Neural progenitor cell (in vitro differentiated cells): ENCODE measurements at regions not wholly inside any gene's neighbourhood (a gene's known extent, or its start where the extent isn't known, plus 50 kb on each side); places are given as distances from the start of the nearest gene placed in this dataset.

ENCODE experiments used
- DNase-seq: peaks from one replicate; pipeline ENCODE4 v3.0.0-alpha.2; 2016; ENCODE audit warnings: low spot score
- H2AFZ ChIP-seq: fragments of 200-600 bp; sonication (generic); replicated peaks from 2 replicates; pipeline ENCODE4 v1.6.1; 2016; ENCODE audit warnings: antibody characterized with exemption
- H3F3A ChIP-seq: fragments of 200-600 bp; sonication (generic); 2 replicates; pipeline ENCODE4 v1.6.1; 2016; ENCODE audit warnings: antibody characterized with exemption, low read depth
- H3K27ac ChIP-seq: fragments of 200-600 bp; sonication (generic); 2 replicates; pipeline ENCODE4 v1.5.1; 2016; ENCODE audit warnings: mild to moderate bottlenecking
- H3K27me3 ChIP-seq: fragments of 200-600 bp; sonication (generic); 2 replicates; pipeline ENCODE4 v1.6.1; 2016; ENCODE audit warnings: mild to moderate bottlenecking, moderate library complexity
- H3K36me3 ChIP-seq: fragments of 200-600 bp; sonication (generic); 2 replicates; pipeline ENCODE4 v1.5.1; 2016
- H3K4me1 ChIP-seq: fragments of 200-600 bp; sonication (generic); 2 replicates; pipeline ENCODE4 v1.6.1; 2016; ENCODE audit warnings: mixed run types
- H3K4me2 ChIP-seq: fragments of 200-600 bp; sonication (generic); 2 replicates; pipeline ENCODE4 v1.6.1; 2016
- H3K4me3 ChIP-seq: fragments of 200-600 bp; sonication (generic); 2 replicates; pipeline ENCODE4 v1.5.1; 2016
- H3K79me2 ChIP-seq: fragments of 200-600 bp; sonication (generic); 2 replicates; pipeline ENCODE4 v1.6.1; 2016; ENCODE audit warnings: low read depth
- H3K9ac ChIP-seq: fragments of 200-600 bp; sonication (generic); 2 replicates; pipeline ENCODE4 v1.6.1; 2016
- H3K9me3 ChIP-seq: fragments of 200-600 bp; sonication (generic); 2 replicates; pipeline ENCODE4 v1.5.1; 2016; ENCODE audit warnings: low read depth
- H4K20me1 ChIP-seq: fragments of 200-600 bp; sonication (generic); 2 replicates; pipeline ENCODE4 v1.6.1; 2016; ENCODE audit warnings: low read depth
- H3K27ac Mint-ChIP-seq: 3 replicates; pipeline ENCODE4 v1.8.0; 2021; ENCODE audit warnings: mixed read lengths
- H3K27me3 Mint-ChIP-seq: 2 replicates; pipeline ENCODE4 v1.8.0; 2022; ENCODE audit warnings: low read depth, mild to moderate bottlenecking, inconsistent platforms, moderate library complexity, mixed read lengths; ENCODE audit not compliant: insufficient read depth
- H3K36me3 Mint-ChIP-seq: 3 replicates; pipeline ENCODE4 v1.8.0; 2021; ENCODE audit warnings: mixed read lengths
- H3K4me1 Mint-ChIP-seq: 3 replicates; pipeline ENCODE4 v1.8.0; 2021; ENCODE audit warnings: mixed read lengths
- H3K4me3 Mint-ChIP-seq: 3 replicates; pipeline ENCODE4 v1.8.0; 2021; ENCODE audit warnings: mild to moderate bottlenecking, moderate library complexity, mixed read lengths
- H3K9me3 Mint-ChIP-seq: 3 replicates; pipeline ENCODE4 v1.8.0; 2020; ENCODE audit warnings: mixed read lengths
- EZH2 ChIP-seq: fragments of 200-600 bp; sonication (generic); IDR thresholded peaks from 2 replicates; pipeline ENCODE4 v1.6.1; 2017; ENCODE audit warnings: antibody characterized with exemption, mild to moderate bottlenecking, moderate library complexity
- EZH2phosphoT487 ChIP-seq: fragments of 200-600 bp; sonication (generic); IDR thresholded peaks from 2 replicates; pipeline ENCODE4 v1.6.1; 2017; ENCODE audit warnings: antibody characterized with exemption
- TF ChIP-seq, protein P1 (sequence below): fragments of 200-600 bp; sonication (generic); IDR thresholded peaks from 2 replicates; pipeline ENCODE4 v1.5.1; 2017; ENCODE audit warnings: antibody characterized with exemption, mild to moderate bottlenecking

- no peak overlapping the region for H3K27ac Mint-ChIP-seq
Measured at GRCh38 chr7:15753887-15754579, 67.5 kb upstream of the MEOX2 start.

GRCh38 chr7:15752377-15752776 lies 65.9 kb upstream of the MEOX2 start:
- TF ChIP-seq EZH2phosphoT487 (no peak), EZH2 (no peak)

More at GRCh38 chr7:15753887-15754579, 67.5 kb upstream of the MEOX2 start:
- H3K36me3 Mint-ChIP-seq, result no peaks in the 10 kb centered on the region
- Histone ChIP-seq H3K9ac (no peak overlapping the region), H3K27me3 (no peaks in the 10 kb centered on the region), H3K9me3 (no peaks in the 10 kb centered on the region), H3K36me3 (no peaks in the 10 kb centered on the region), H3K4me3 (no peak overlapping the region), H3F3A (no peaks in the 10 kb centered on the region), H3K4me1 (no peaks in the 10 kb centered on the region), H3K4me2 (no peak overlapping the region), H2AFZ (no peak overlapping the region), H3K27ac (no peak overlapping the region), H4K20me1 (no peaks in the 10 kb centered on the region), H3K79me2 (no peaks in the 10 kb centered on the region)
- H3K9me3 Mint-ChIP-seq, result no peaks in the 10 kb centered on the region
- DNase-seq, result no peak
- H3K4me1 Mint-ChIP-seq, result no peaks in the 10 kb centered on the region
- peaks cover 3% of the 10 kb centered on the region for H3K27me3 Mint-ChIP-seq
- TF ChIP-seq, protein P1, sequence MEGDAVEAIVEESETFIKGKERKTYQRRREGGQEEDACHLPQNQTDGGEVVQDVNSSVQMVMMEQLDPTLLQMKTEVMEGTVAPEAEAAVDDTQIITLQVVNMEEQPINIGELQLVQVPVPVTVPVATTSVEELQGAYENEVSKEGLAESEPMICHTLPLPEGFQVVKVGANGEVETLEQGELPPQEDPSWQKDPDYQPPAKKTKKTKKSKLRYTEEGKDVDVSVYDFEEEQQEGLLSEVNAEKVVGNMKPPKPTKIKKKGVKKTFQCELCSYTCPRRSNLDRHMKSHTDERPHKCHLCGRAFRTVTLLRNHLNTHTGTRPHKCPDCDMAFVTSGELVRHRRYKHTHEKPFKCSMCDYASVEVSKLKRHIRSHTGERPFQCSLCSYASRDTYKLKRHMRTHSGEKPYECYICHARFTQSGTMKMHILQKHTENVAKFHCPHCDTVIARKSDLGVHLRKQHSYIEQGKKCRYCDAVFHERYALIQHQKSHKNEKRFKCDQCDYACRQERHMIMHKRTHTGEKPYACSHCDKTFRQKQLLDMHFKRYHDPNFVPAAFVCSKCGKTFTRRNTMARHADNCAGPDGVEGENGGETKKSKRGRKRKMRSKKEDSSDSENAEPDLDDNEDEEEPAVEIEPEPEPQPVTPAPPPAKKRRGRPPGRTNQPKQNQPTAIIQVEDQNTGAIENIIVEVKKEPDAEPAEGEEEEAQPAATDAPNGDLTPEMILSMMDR, result no peak
- TF ChIP-seq EZH2, result no peak
- no peak for TF ChIP-seq EZH2phosphoT487
- no peak overlapping the region for H3K4me3 Mint-ChIP-seq

DNA sequence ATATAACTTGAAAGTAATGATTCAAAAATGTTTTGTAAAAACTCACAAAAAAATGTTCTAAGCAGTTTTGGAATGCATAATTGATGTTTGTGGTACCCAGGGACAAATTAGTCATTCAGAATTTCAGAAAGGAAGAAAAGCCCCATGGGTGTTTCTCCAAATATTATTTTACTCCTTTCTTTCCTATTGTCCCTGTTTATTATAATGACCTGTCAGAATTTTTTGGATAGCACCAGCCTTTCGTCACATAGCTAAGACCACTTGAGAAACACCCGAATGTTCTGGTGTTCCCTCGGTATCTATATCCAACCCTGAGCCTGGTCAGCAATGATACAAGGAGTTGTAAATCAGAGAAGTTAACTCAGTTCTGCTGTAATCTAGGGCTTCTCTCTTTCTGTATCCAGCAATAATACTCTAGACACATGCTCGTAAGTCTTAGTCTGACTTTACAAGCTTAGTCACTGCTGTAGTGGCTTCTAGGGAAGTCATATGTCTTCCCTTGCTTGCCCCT lies 64.8 kb upstream of the MEOX2 start:
- Histone ChIP-seq H4K20me1 (no peaks in the 10 kb centered on the region), H2AFZ (no peak overlapping the region), H3K9ac (no peak overlapping the region), H3K79me2 (no peaks in the 10 kb centered on the region), H3K9me3 (no peaks in the 10 kb centered on the region), H3K4me1 (no peaks in the 10 kb centered on the region), H3K4me3 (no peak overlapping the region), H3K4me2 (no peak overlapping the region), H3K27ac (no peak overlapping the region), H3F3A (no peaks in the 10 kb centered on the region), H3K36me3 (no peaks in the 10 kb centered on the region), H3K27me3 (no peaks in the 10 kb centered on the region)
- DNase-seq, result no peak
- Mint-ChIP-seq H3K4me1 (no peaks in the 10 kb centered on the region), H3K27me3 (peaks cover 5% of the 10 kb centered on the region), H3K36me3 (no peaks in the 10 kb centered on the region), H3K4me3 (no peak overlapping the region), H3K9me3 (no peaks in the 10 kb centered on the region), H3K27ac (no peak overlapping the region)
- no peak for TF ChIP-seq EZH2

More at GRCh38 chr7:15752377-15752776, 65.9 kb upstream of the MEOX2 start:
- Histone ChIP-seq H3K9me3 (no peaks in the 10 kb centered on the region), H3K36me3 (no peaks in the 10 kb centered on the region), H3K79me2 (no peaks in the 10 kb centered on the region), H3K4me2 (no peak overlapping the region), H4K20me1 (no peaks in the 10 kb centered on the region), H3K27ac (no peak overlapping the region), H3K4me1 (no peaks in the 10 kb centered on the region), H2AFZ (no peak overlapping the region), H3K4me3 (no peak overlapping the region), H3F3A (no peaks in the 10 kb centered on the region), H3K9ac (no peak overlapping the region), H3K27me3 (no peaks in the 10 kb centered on the region)
- H3K27me3 Mint-ChIP-seq, result peaks cover 5% of the 10 kb centered on the region
- no peak overlapping the region for H3K27ac Mint-ChIP-seq
- H3K4me3 Mint-ChIP-seq, result no peak overlapping the region
- no peaks in the 10 kb centered on the region for H3K36me3 Mint-ChIP-seq
- H3K4me1 Mint-ChIP-seq, result no peaks in the 10 kb centered on the region
- H3K9me3 Mint-ChIP-seq, result no peaks in the 10 kb centered on the region
- no peak for DNase-seq

- Mint-ChIP-seq H3K4me3 (no peak overlapping the region), H3K27ac (no peak overlapping the region), H3K9me3 (no peaks in the 10 kb centered on the region), H3K36me3 (no peaks in the 10 kb centered on the region), H3K4me1 (no peaks in the 10 kb centered on the region), H3K27me3 (peaks cover 5% of the 10 kb centered on the region)
- H4K20me1 ChIP-seq, result no peaks in the 10 kb centered on the region
- no peak overlapping the region for H3K27ac ChIP-seq
- DNase-seq, result no peak
- no peak overlapping the region for H3K9ac ChIP-seq
- H3K4me3 ChIP-seq, result no peak overlapping the region
- H3K9me3 ChIP-seq, result no peaks in the 10 kb centered on the region
- no peaks in the 10 kb centered on the region for H3K4me1 ChIP-seq
- H3K36me3 ChIP-seq, result no peaks in the 10 kb centered on the region
- no peak overlapping the region for H3K4me2 ChIP-seq
- no peaks in the 10 kb centered on the region for H3K27me3 ChIP-seq
- no peak overlapping the region for H2AFZ ChIP-seq
- no peaks in the 10 kb centered on the region for H3K79me2 ChIP-seq
- no peaks in the 10 kb centered on the region for H3F3A ChIP-seq
- TF ChIP-seq EZH2phosphoT487 (no peak), EZH2 (no peak)
- TF ChIP-seq, protein P1, result no peak
Measured at GRCh38 chr7:15750727-15751126, 64.2 kb upstream of the MEOX2 start.
